AG09309 (cell line): ENCODE measurements at regions not wholly inside any gene's neighbourhood (a gene's known extent, or its start where the extent isn't known, plus 50 kb on each side); places are given as distances from the start of the nearest gene placed in this dataset.

Source experiments
- DNase-seq: peaks from one replicate; pipeline ENCODE4 v3.0.0-alpha.2; 2010; ENCODE audit warnings: low read depth
- H3K4me3 ChIP-seq: 2 replicates; pipeline ENCODE4 v1.5.1; 2011; ENCODE audit warnings: mild to moderate bottlenecking, low read depth, low read length, moderate library complexity; ENCODE audit not compliant: control insufficient read depth
- TF ChIP-seq, protein P1 (sequence below): IDR thresholded peaks from 2 replicates; pipeline ENCODE4 v1.5.1; 2011; ENCODE audit warnings: mild to moderate bottlenecking, low read depth, low read length, inconsistent platforms; ENCODE audit not compliant: insufficient read depth, control insufficient read depth; ENCODE audit errors: missing control alignments

DNA sequence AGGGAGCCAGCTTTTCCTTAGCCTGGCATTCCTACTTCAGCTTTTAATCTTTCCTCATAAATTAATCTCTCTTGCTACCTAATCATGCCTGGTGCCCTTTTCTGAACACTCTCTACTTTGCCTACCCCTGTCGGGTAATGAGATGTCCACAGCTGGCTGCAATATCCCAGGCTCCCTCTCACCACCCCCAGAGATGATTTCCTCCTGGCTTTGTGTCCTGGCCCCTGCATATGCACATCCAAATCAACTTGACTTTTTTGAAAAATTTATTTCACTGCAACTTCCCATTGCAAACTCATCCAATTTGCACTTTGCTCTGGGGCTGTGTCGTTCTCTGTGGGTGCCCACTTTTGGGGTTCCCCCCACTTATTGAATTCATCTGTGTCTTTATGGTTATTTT lies 218.1 kb upstream of the SKOR2 start:
- DNase-seq, result no peak
- TF ChIP-seq, protein P1, sequence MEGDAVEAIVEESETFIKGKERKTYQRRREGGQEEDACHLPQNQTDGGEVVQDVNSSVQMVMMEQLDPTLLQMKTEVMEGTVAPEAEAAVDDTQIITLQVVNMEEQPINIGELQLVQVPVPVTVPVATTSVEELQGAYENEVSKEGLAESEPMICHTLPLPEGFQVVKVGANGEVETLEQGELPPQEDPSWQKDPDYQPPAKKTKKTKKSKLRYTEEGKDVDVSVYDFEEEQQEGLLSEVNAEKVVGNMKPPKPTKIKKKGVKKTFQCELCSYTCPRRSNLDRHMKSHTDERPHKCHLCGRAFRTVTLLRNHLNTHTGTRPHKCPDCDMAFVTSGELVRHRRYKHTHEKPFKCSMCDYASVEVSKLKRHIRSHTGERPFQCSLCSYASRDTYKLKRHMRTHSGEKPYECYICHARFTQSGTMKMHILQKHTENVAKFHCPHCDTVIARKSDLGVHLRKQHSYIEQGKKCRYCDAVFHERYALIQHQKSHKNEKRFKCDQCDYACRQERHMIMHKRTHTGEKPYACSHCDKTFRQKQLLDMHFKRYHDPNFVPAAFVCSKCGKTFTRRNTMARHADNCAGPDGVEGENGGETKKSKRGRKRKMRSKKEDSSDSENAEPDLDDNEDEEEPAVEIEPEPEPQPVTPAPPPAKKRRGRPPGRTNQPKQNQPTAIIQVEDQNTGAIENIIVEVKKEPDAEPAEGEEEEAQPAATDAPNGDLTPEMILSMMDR, result no peak
- no peak overlapping the region for H3K4me3 ChIP-seq

DNA sequence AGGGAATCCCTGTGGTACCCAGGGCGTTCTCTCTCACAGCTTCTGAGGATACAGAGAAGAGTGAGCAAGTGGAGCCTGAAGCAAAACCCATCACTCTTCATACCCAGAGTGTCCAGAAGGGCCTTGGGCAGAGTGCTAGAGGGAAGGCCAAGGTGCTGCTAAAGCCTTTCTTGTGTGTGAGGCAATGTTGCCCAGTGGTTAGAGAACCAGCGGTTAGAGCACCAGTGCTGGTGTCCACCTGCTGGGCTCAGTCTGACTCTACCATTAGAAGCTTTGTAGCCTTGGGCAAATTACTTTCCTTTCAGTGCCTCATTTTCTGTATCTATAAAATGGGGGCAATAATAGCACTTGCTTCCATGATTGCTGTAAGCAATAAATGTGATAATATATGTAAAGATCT lies 210.5 kb upstream of the SKOR2 start:
- no peak overlapping the region for H3K4me3 ChIP-seq
- no peak for DNase-seq
- TF ChIP-seq, protein P1, result no peak

DNA sequence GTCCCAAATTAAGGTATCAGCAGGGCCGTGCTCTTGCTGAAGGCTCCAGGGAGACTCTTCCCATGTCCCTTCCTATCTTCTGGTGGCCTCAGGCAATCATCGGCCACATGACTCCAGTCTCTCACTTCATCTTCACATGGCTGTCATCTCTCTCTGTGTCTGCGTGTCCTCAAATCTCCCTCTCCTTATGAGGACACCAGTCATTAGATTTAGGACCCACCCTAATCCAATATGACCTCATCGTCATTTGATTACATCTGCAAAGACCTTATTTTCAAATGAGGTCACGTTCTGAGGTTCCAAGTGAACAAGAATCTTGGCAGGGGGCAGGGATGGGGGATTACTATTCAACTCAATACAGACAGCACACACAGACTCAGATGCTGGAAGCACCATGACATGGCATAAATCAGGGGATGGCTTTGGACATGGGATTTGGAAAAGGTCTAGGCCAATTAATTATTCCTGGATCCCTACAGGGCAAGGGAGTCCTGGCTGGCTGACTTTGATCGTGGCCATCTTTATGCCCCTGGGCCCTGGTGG lies 210.0 kb upstream of the SKOR2 start:
- TF ChIP-seq, protein P1, result no peak
- H3K4me3 ChIP-seq, result no peak overlapping the region
- DNase-seq, result no peak

DNA sequence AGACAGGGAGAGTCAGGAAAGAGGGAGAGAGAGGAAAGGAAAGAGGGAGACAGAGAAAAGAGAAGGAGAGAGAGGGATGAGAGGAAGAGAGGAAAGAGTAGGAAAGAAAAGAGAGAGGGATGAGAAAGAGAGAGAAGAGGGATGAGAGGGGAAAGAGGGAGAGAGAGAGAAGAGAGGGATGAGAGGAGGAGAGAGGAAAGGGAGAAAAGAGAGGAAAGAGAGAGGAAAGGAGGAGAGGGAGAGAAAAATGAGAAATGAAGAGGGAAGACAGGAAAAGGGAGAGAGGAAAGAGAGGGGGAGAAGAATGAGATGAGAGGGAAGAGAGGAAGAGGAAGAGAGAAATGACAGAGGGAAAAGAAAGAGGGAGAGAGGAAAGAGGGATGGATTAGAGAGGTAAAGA lies 207.0 kb upstream of the SKOR2 start:
- H3K4me3 ChIP-seq, result no peak overlapping the region
- no peak for DNase-seq
- TF ChIP-seq, protein P1, result no peak

DNA sequence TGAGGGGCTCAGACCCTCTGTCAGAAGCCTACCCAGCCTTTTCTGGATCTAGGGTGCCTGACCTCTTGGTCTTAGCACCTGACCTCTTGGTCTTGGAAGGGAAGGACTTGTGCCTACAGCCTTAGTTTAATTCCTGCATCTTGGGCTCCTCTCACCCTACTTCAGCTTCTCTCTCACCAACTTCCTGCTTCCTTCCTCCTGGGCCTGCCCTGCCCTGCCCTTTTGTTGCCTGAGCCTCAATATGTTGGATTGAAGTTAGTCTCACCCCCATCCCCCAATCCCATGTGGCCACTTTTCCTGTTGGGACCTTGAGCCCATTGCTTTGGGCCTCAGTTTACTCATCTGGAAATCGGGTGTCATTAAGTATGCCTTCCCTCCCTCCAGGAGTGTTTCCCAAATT lies 206.2 kb upstream of the SKOR2 start:
- TF ChIP-seq, protein P1, result no peak
- H3K4me3 ChIP-seq, result no peak overlapping the region
- no peak for DNase-seq

DNA sequence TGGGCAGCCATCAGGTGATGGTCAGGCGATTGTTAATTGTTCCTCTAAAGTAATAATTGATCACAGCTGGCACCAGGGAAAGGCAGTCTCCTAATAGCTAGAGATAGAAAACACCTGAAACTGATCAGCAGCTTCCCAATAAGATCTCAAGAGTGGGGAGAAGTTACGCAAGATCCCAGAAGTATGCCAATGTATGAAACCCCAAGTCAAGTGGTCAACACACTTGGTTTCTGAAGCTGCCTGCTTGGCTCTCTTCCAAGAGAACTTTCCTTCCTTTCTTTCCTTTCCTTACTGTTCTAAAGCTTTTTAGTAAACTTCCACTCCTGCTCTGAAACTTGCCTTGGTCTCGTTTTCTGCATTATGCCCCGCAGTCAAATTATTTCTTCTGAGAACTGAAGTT lies 201.6 kb upstream of the SKOR2 start:
- TF ChIP-seq, protein P1, result no peak
- DNase-seq, result no peak
- H3K4me3 ChIP-seq, result no peak overlapping the region

DNA sequence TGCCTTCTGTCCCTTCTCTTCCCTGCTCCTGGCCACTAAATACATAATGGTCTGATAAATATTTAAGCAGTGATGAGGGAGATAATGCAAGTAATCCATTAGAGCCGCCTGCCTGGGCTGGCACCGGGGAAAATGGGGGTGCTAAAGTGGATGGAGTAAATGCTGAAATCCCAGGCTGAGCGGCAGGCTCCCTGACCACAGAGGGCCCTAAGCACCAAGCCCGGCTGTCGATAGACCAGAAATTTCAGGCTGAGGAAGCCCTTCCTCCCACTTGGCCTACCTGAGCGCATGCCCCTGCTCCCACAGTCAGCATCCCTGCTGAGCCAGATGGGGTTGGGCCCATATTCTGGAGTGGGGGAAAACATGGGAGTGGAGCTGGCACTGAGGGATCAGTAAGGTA lies 197.5 kb upstream of the SKOR2 start:
- no peak overlapping the region for H3K4me3 ChIP-seq
- DNase-seq, result no peak
- TF ChIP-seq, protein P1, result no peak
